Heart left ventricle (tissue), 13 donors: ENCODE measurements at regions not wholly inside any gene's neighbourhood (a gene's known extent, or its start where the extent isn't known, plus 50 kb on each side); places are given as distances from the start of the nearest gene placed in this dataset.

Source experiments
- CTCF ChIP-seq, 12 donors: fragments of 200-600 bp; sonication (generic) in 4 of 12; IDR thresholded peaks; one replicate each; pipeline versions ENCODE4 v1.5.0 to v1.8.0; 2018 to 2022; ENCODE audit warnings: antibody characterized with exemption in 12 of 12, mild to moderate bottlenecking in 5 of 12
- POLR2A ChIP-seq, 2 donors: fragments of 450-650 bp; IDR thresholded peaks; one replicate each; pipeline ENCODE4 v1.6.1; 2017; ENCODE audit warnings: antibody characterized with exemption in 2 of 2, mild to moderate bottlenecking in 2 of 2, moderate library complexity in 2 of 2
- donor health status: ischemic (EF 13 %, LVEDD 7.1; RV severe dilation, severe dysfunction).
- donor health status: DM: no; HTN: yes; CAD: no.
- donor health status: DM: no; HTN: no; CAD: no.
- donor health status: ischemic (EF 25% LVEDD 6.9; RV normal size, moderate dysfunction).
- donor health status: ischemic (EF 25% LVEDD 5.7; RV mildly dilated, moderate dysfunction).
- donor health status: ischemic (EF 35%, LVEDD 5.7; RV mildly dilated, moderate dysfunction).
- donor health status: nonischemic (EF 11% LVEDD 7.7; RV severe dilation, severe dysfunction).
- donor health status: DM: yes; HTN: yes; CAD: no.
- donor health status: PGD.
- donor health status: ischemic (EF 29% LVEDD 5.4; RV normal size, mild dysfunction).
- donor health status: nonischemic (EF 23%, LVEDD 6.1; RV moderate dilation, normal function).

GRCh38 chr1:10862743-10863335 is 66.4 kb upstream of the CASZ1 start:
- no peak for TF ChIP-seq CTCF (IDR thresholded peaks at IDR 0.05)
- TF ChIP-seq POLR2A (IDR thresholded peaks at IDR 0.05): no peak
